Liver (tissue), 7 donors: ENCODE measurements at regions not wholly inside any gene's neighbourhood (a gene's known extent, or its start where the extent isn't known, plus 50 kb on each side); places are given as distances from the start of the nearest gene placed in this dataset.
A peak's percentile ranks its signal among the peaks of the same experiment; 100 is the strongest.

Experiments used
- DNase-seq: peaks from one replicate; pipeline ENCODE4 v3.0.0-alpha.2; 2017; ENCODE audit warnings: low spot score
- H3K27ac ChIP-seq, 2 donors: one replicate each; pipeline ENCODE4 v1.7.0; 2013; ENCODE audit warnings: inconsistent platforms in 2 of 2, low read length in 2 of 2, control low read depth in 1 of 2, low read depth in 1 of 2, mild to moderate bottlenecking in 1 of 2
- H3K27me3 ChIP-seq, 4 donors: one replicate each; pipeline versions ENCODE4 v1.6.1 to v1.7.0; 2013; ENCODE audit warnings: low read length in 3 of 4, inconsistent platforms in 1 of 4, mild to moderate bottlenecking in 1 of 4, moderate library complexity in 1 of 4; ENCODE audit not compliant: control insufficient read depth in 4 of 4, insufficient read depth in 4 of 4
- H3K36me3 ChIP-seq, 4 donors: one replicate each; pipeline versions ENCODE4 v1.6.1 to v1.7.0; 2013; ENCODE audit warnings: low read length in 3 of 4, mild to moderate bottlenecking in 3 of 4, low read depth in 1 of 4, moderate library complexity in 1 of 4; ENCODE audit not compliant: control insufficient read depth in 4 of 4, insufficient read depth in 3 of 4
- H3K4me1 ChIP-seq, 4 donors: one replicate each; pipeline versions ENCODE4 v1.6.1 to v1.7.0; 2013; ENCODE audit warnings: low read length in 3 of 4, mild to moderate bottlenecking in 3 of 4, moderate library complexity in 1 of 4; ENCODE audit not compliant: control insufficient read depth in 4 of 4, insufficient read depth in 4 of 4
- H3K4me3 ChIP-seq, 3 donors: one replicate each; pipeline versions ENCODE4 v1.6.1 to v1.7.0; 2013; ENCODE audit warnings: low read length in 3 of 3, control low read depth in 1 of 3, low read depth in 1 of 3, mild to moderate bottlenecking in 1 of 3
- H3K9ac ChIP-seq, 2 donors: one replicate each; pipeline ENCODE4 v1.7.0; 2013; ENCODE audit warnings: low read length in 2 of 2, mild to moderate bottlenecking in 2 of 2, moderate library complexity in 2 of 2, control low read depth in 1 of 2, low read depth in 1 of 2
- H3K9me3 ChIP-seq, 4 donors: one replicate each; pipeline versions ENCODE4 v1.6.1 to v1.7.0; 2013; ENCODE audit warnings: low read length in 3 of 4; ENCODE audit not compliant: control insufficient read depth in 4 of 4
- FOXA1 ChIP-seq: IDR thresholded peaks from 2 replicates; pipeline ENCODE4 v1.6.1; 2016; ENCODE audit warnings: antibody characterized with exemption
- NR2F2 ChIP-seq: IDR thresholded peaks from 2 replicates; pipeline ENCODE4 v1.6.1; 2016; ENCODE audit warnings: antibody characterized with exemption
- RAD21 ChIP-seq, 2 donors: IDR thresholded peaks; 2 replicates each; pipeline ENCODE4 v1.6.1; 2016; ENCODE audit warnings: antibody characterized with exemption in 2 of 2, mild to moderate bottlenecking in 2 of 2
- SP1 ChIP-seq: IDR thresholded peaks from 2 replicates; pipeline ENCODE4 v1.6.1; 2018; ENCODE audit warnings: antibody characterized with exemption, mild to moderate bottlenecking
- WGBS: extraction: QIAGEN DNeasy Blood & Tissue Kit; methylation state at CpG from one replicate; pipeline ENCODE4 v1.1.7; 2013; 5-methylcytosine and 5-hydroxymethylcytosine counted together
- TF ChIP-seq, protein P1 (sequence below): IDR thresholded peaks from 2 replicates; pipeline ENCODE4 v1.6.1; 2016; ENCODE audit warnings: antibody characterized with exemption, mild to moderate bottlenecking
- donor health status: healthy.
- donor health status: healthy.
- donor health status: healthy.
- donor health status: healthy.

- H3K36me3 ChIP-seq, result no peaks in the 10 kb centered on the region
- H3K27ac ChIP-seq, result no peak overlapping the region
- no peak overlapping the region for H3K4me3 ChIP-seq
- no peaks in the 10 kb centered on the region for H3K27me3 ChIP-seq
- no peaks in the 10 kb centered on the region for H3K4me1 ChIP-seq
- H3K9ac ChIP-seq, result no peak overlapping the region
- WGBS, result 86% methylated on average over 9 of the region's 9 CpGs
- H3K9me3 ChIP-seq, result no peaks in the 10 kb centered on the region
- TF ChIP-seq NR2F2 (peak; percentile 94), RAD21 (IDR thresholded peaks at IDR 0.05) (peak; percentile 45 to 55), SP1 (no peak)
- no peak for DNase-seq
Measured at GRCh38 chr10:33676606-33677339, 342.3 kb upstream of the NRP1 start.

DNA sequence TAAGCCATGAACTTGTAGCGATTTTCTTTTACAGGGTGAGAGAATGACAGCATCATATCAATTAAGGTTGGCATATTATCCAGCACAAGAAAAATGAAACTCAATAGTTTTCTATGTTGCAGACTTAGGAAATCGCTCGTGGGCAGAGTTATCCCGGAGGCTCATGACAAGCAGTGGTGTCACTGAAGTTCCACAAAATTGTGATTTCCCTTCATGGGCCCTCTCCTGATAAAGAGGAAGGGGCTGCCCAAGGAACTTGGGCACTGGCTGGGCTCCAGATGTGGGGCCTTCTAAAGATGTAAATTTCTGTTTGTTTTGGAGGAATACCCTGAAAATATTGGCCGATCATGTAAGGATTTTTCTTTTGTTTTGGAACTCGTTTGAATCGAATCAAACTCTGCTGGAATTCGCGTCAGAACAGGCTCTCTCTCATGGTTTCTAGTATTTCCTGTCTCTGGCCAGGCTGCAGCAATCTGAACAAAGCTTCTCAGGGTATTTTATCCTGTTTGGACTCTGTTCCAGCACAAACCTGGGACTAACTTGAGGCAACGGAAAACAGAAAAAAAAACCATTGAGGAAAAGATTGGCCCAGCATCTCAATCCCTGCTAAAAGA, 340.6 kb upstream of the NRP1 start:
- TF ChIP-seq RAD21 (IDR thresholded peaks at IDR 0.05), result peak in 1 of 2 donors; percentile 16
- TF ChIP-seq, protein P1, sequence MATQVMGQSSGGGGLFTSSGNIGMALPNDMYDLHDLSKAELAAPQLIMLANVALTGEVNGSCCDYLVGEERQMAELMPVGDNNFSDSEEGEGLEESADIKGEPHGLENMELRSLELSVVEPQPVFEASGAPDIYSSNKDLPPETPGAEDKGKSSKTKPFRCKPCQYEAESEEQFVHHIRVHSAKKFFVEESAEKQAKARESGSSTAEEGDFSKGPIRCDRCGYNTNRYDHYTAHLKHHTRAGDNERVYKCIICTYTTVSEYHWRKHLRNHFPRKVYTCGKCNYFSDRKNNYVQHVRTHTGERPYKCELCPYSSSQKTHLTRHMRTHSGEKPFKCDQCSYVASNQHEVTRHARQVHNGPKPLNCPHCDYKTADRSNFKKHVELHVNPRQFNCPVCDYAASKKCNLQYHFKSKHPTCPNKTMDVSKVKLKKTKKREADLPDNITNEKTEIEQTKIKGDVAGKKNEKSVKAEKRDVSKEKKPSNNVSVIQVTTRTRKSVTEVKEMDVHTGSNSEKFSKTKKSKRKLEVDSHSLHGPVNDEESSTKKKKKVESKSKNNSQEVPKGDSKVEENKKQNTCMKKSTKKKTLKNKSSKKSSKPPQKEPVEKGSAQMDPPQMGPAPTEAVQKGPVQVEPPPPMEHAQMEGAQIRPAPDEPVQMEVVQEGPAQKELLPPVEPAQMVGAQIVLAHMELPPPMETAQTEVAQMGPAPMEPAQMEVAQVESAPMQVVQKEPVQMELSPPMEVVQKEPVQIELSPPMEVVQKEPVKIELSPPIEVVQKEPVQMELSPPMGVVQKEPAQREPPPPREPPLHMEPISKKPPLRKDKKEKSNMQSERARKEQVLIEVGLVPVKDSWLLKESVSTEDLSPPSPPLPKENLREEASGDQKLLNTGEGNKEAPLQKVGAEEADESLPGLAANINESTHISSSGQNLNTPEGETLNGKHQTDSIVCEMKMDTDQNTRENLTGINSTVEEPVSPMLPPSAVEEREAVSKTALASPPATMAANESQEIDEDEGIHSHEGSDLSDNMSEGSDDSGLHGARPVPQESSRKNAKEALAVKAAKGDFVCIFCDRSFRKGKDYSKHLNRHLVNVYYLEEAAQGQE, result no peak
- Histone ChIP-seq H3K4me1 (no peaks in the 10 kb centered on the region), H3K9me3 (no peaks in the 10 kb centered on the region), H3K4me3 (no peak overlapping the region), H3K27me3 (no peaks in the 10 kb centered on the region), H3K27ac (no peak overlapping the region), H3K9ac (no peak overlapping the region), H3K36me3 (no peaks in the 10 kb centered on the region)
- WGBS, result 73% methylated on average over 10 of the region's 10 CpGs
- no peak for DNase-seq

- no peak overlapping the region for H3K27ac ChIP-seq
- H3K4me1 ChIP-seq, result no peaks in the 10 kb centered on the region
- no peak overlapping the region for H3K9ac ChIP-seq
- no peaks in the 10 kb centered on the region for H3K27me3 ChIP-seq
- no peaks in the 10 kb centered on the region for H3K9me3 ChIP-seq
- no peaks in the 10 kb centered on the region for H3K36me3 ChIP-seq
- no peak for DNase-seq
- H3K4me3 ChIP-seq, result no peak overlapping the region
- no peak for TF ChIP-seq FOXA1
- no peak for TF ChIP-seq SP1
- TF ChIP-seq, protein P1, result no peak
- 92% methylated on average over 2 of the region's 2 CpGs for WGBS
Measured at GRCh38 chr10:33674491-33674890, 340.0 kb upstream of the NRP1 start.
